ENCODE measurements at regions not wholly inside any gene's neighbourhood (a gene's known extent, or its start where the extent isn't known, plus 50 kb on each side); places are given as distances from the start of the nearest gene placed in this dataset.

DNA sequence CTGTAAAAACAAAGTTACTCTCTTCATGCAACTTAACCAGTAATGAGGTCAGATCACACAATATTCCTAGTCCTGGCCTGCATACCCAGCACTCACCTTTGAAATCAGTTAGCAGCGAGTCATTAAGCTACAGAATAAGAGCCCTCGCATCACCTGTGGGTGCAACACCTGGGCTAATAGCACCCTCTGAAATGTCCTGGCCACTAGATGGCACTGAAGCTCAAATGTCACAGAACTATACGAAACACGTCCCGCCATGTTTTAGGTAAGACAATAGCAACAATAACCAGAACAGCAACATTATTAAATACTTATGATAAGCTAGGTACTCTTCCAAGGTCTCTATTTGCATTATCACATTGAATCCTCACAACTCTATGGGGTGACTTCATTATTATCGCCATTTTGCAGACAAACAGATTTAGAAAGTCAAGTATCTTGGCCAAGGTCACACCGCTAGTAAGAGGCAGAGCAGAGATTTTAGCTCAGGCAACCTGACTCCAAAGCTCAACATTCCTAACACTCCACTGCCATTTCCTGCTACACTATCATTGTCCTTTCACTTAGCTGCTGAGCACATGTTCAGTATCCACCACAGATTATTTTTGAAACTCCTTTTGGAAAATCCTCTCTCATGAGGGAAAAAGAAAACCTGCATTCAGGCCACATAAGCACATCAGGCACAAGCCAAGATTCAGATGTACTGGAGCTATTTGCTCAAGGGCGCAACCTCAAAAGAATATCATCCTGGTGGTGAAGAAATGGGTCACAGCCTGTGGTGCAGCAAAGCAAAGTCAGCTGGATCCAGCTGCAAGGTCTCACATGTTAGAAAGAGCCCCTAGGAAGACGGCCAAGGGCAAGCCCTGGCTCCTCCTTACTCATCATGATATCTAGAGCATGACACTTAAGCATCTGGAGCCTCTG lies 59.5 kb upstream of the KDR start:
- peak; percentile 70 to 73 for DNase-seq (ENCODE audit: low read depth in 2 of 2)
- peak; percentile 11 for TF ChIP-seq CTCF (IDR thresholded peaks at IDR 0.05; ENCODE audit: low read depth, low read length)
- no peak overlapping the region for H3K4me3 ChIP-seq (replicated peaks in 1 of 2; ENCODE audit: low read depth in 2 of 2, low read length in 2 of 2)

- H3K4me3 ChIP-seq (replicated peaks in 1 of 2; ENCODE audit: low read depth in 2 of 2, low read length in 2 of 2) = no peak overlapping the region
- no peak for DNase-seq (ENCODE audit: low read depth in 2 of 2)
- TF ChIP-seq CTCF (IDR thresholded peaks at IDR 0.05; ENCODE audit: low read depth, low read length) = peak; percentile 17
Observed at GRCh38 chr4:55186123-55186522, 60.7 kb upstream of the KDR start.

DNA sequence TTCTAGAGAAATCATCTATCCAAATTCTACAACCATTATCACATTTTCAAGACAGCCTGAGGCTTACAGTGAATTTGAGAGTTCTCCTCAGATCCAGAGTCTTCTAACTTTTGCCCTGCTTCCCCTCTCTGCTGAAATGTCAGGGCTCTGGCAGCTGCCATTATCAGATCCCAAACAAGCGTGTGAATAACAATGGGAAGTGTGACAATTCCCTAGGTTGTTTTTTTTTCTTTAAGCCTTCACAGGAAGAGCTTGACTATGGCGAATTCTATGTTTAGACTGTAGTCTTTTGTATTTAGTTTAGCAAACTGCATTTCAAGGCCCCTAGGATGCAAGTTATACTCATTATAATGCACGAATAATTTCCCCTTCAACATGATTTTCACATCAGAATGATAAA lies 61.3 kb upstream of the KDR start:
- no peak for TF ChIP-seq CTCF (IDR thresholded peaks at IDR 0.05; ENCODE audit: low read depth, low read length)

GRCh38 chr4:55214172-55214571 lies 88.8 kb upstream of the KDR start:
- no peak overlapping the region for H3K4me3 ChIP-seq (replicated peaks in 1 of 2; ENCODE audit: low read depth in 2 of 2, low read length in 2 of 2)
- no peak for TF ChIP-seq CTCF (IDR thresholded peaks at IDR 0.05; ENCODE audit: low read depth, low read length)
- peak; percentile 9 to 11 for DNase-seq (ENCODE audit: low read depth in 2 of 2)

More for the DNA sequence above, 61.3 kb upstream of the KDR start:
- peak in 1 of 2 donors; percentile 21 for DNase-seq (ENCODE audit: low read depth in 2 of 2)
- no peak overlapping the region for H3K4me3 ChIP-seq (replicated peaks in 1 of 2; ENCODE audit: low read depth in 2 of 2, low read length in 2 of 2)

GRCh38 chr4:55215087-55215486 lies 89.7 kb upstream of the KDR start:
- TF ChIP-seq CTCF (IDR thresholded peaks at IDR 0.05; ENCODE audit: low read depth, low read length) = no peak
- peak in 1 of 2 donors; percentile 1 for DNase-seq (ENCODE audit: low read depth in 2 of 2)
- no peak overlapping the region for H3K4me3 ChIP-seq (replicated peaks in 1 of 2; ENCODE audit: low read depth in 2 of 2, low read length in 2 of 2)

DNA sequence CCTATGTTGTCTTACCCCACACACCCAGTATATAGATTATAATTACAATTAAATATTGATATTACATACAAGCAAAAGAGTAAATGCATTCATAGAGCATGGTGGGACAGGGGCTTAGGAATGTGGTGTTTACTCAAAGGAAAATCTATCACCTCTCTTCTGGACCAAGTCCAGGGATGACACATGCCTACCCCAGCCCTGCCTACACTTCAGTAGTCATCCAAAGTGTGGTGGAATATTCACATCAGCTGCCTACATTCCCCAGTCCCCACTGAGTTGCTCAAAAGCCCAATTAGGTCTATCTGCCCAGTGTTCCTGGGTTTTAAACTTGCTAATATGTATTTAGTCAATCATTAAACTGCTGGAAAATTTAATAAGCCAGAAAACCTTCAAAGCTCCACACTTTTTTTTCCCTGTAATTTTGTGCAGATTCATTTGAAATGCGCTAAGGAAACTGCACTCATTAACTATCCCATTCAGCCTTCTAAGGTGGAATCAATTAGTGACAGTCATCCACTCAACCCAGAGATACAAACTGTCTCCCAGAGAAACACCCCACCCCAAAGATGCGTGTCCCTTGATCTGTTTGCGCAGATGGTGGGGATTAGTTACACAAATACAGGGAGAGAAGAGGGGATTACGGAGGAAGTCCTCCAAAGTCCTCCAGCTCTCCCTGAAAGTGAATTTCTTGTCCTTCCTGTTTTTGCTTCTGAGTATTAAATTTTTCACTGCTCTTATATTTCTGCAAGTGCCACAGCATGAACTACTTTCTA lies 91.7 kb upstream of the KDR start:
- DNase-seq (ENCODE audit: low read depth in 2 of 2) = peak in 1 of 2 donors; percentile 17
- no peak overlapping the region for H3K4me3 ChIP-seq (replicated peaks in 1 of 2; ENCODE audit: low read depth in 2 of 2, low read length in 2 of 2)
- no peak for TF ChIP-seq CTCF (IDR thresholded peaks at IDR 0.05; ENCODE audit: low read depth, low read length)

Data from cardiac fibroblast (primary cell).